GM23338 (cell line): ENCODE measurements at regions not wholly inside any gene's neighbourhood (a gene's known extent, or its start where the extent isn't known, plus 50 kb on each side); places are given as distances from the start of the nearest gene placed in this dataset.

ENCODE experiments used
- ATAC-seq: fragments of 200-7000 bp; cut with Tn5 transposase; 3 replicates; pipeline ENCODE4 v1.9.1; 2020
- DNase-seq: peaks from one replicate; pipeline ENCODE4 v3.0.0-alpha.2; 2015; ENCODE audit warnings: low spot score
- H2AFZ ChIP-seq: fragments of 200-600 bp; sonication (generic); 2 replicates; pipeline ENCODE4 v1.8.0; 2016; ENCODE audit warnings: antibody characterized with exemption, mild to moderate bottlenecking, moderate library complexity
- H3F3A ChIP-seq: fragments of 200-600 bp; sonication (generic); replicated peaks from 2 replicates; pipeline ENCODE4 v1.8.0; 2017; ENCODE audit warnings: antibody characterized with exemption, mixed run types, low read depth
- H3K27ac ChIP-seq: fragments of 200-600 bp; sonication (generic); 2 replicates; pipeline ENCODE4 v1.6.1; 2016; ENCODE audit warnings: low read depth
- H3K27me3 ChIP-seq: fragments of 200-600 bp; sonication (generic); 2 replicates; pipeline ENCODE4 v1.8.0; 2016; ENCODE audit warnings: mild to moderate bottlenecking, mixed run types, moderate library complexity; ENCODE audit not compliant: insufficient read depth
- H3K36me3 ChIP-seq: fragments of 200-600 bp; sonication (generic); 2 replicates; pipeline ENCODE4 v1.8.0; 2016; ENCODE audit warnings: mild to moderate bottlenecking; ENCODE audit not compliant: insufficient read depth
- H3K4me1 ChIP-seq: fragments of 200-600 bp; sonication (generic); 2 replicates; pipeline ENCODE4 v1.8.0; 2016; ENCODE audit warnings: mild to moderate bottlenecking, moderate library complexity; ENCODE audit not compliant: insufficient read depth
- H3K4me2 ChIP-seq: fragments of 200-600 bp; sonication (generic); 2 replicates; pipeline ENCODE4 v1.7.1; 2017; ENCODE audit warnings: mixed run types
- H3K4me3 ChIP-seq: fragments of 200-600 bp; sonication (generic); 2 replicates; pipeline ENCODE4 v1.6.1; 2016; ENCODE audit warnings: mixed run types
- H3K79me2 ChIP-seq: fragments of 200-600 bp; sonication (generic); replicated peaks from 2 replicates; pipeline ENCODE4 v1.8.0; 2017; ENCODE audit warnings: mild to moderate bottlenecking; ENCODE audit not compliant: insufficient read depth
- H3K9me2 ChIP-seq: fragments of 200-600 bp; sonication (generic); 2 replicates; pipeline ENCODE4 v1.8.0; 2017; ENCODE audit not compliant: insufficient read depth
- H4K20me1 ChIP-seq: fragments of 200-600 bp; sonication (generic); replicated peaks from 2 replicates; pipeline ENCODE4 v1.8.0; 2017; ENCODE audit warnings: mild to moderate bottlenecking; ENCODE audit not compliant: insufficient read depth
- H3K27ac Mint-ChIP-seq: 2 replicates; pipeline ENCODE4 v1.8.0; 2020; ENCODE audit warnings: inconsistent platforms, mild to moderate bottlenecking, moderate library complexity, mixed read lengths
- H3K27me3 Mint-ChIP-seq: 3 replicates; pipeline ENCODE4 v1.8.0; 2022; ENCODE audit warnings: low read depth, mild to moderate bottlenecking, moderate library complexity, mixed read lengths, inconsistent platforms; ENCODE audit not compliant: insufficient read depth, poor library complexity
- H3K36me3 Mint-ChIP-seq: 3 replicates; pipeline ENCODE4 v1.8.0; 2021; ENCODE audit warnings: low read depth, mild to moderate bottlenecking, inconsistent platforms, moderate library complexity, mixed read lengths
- H3K4me1 Mint-ChIP-seq: 3 replicates; pipeline ENCODE4 v1.8.0; 2020; ENCODE audit warnings: mild to moderate bottlenecking, inconsistent platforms, mixed read lengths
- H3K4me3 Mint-ChIP-seq: 3 replicates; pipeline ENCODE4 v1.8.0; 2021; ENCODE audit warnings: moderate library complexity, mild to moderate bottlenecking, inconsistent platforms, mixed read lengths
- H3K9me3 Mint-ChIP-seq: 3 replicates; pipeline ENCODE4 v1.8.0; 2020; ENCODE audit warnings: moderate library complexity, mild to moderate bottlenecking, inconsistent platforms, mixed read lengths
- CREB1 ChIP-seq: fragments of 250-450 bp; sonication (Bioruptor Pico); IDR thresholded peaks from 2 replicates; pipeline ENCODE4 v1.5.0; 2020; ENCODE audit warnings: low read depth, mild to moderate bottlenecking, moderate library complexity
- CTCF ChIP-seq, 2 experiments: fragments of 200-600 bp in 1 of 2; sonication (generic) in 1 of 2; conservative IDR thresholded peaks; 2 replicates each; pipeline versions ENCODE4 v1.5.1 to v1.6.1; 2016 to 2017; ENCODE audit warnings: antibody characterized with exemption in 2 of 2, low read depth in 2 of 2, mild to moderate bottlenecking in 2 of 2, moderate library complexity in 1 of 2
- ETS1 ChIP-seq: IDR thresholded peaks from 2 replicates; pipeline ENCODE4 v1.6.1; 2016; ENCODE audit warnings: antibody characterized with exemption
- EZH2 ChIP-seq: fragments of 200-600 bp; sonication (generic); IDR thresholded peaks from one replicate; pipeline ENCODE4 v1.8.0; 2017; ENCODE audit warnings: antibody characterized with exemption, mild to moderate bottlenecking, low read depth; ENCODE audit not compliant: unreplicated experiment
- EZH2phosphoT487 ChIP-seq: fragments of 200-600 bp; sonication (generic); IDR thresholded peaks from one replicate; pipeline ENCODE4 v1.8.1; 2018; ENCODE audit warnings: antibody characterized with exemption; ENCODE audit not compliant: unreplicated experiment
- JUNB ChIP-seq: IDR thresholded peaks from one replicate; pipeline ENCODE4 v1.6.1; 2016; ENCODE audit warnings: antibody characterized with exemption; ENCODE audit not compliant: unreplicated experiment
- NANOG ChIP-seq: IDR thresholded peaks from 2 replicates; pipeline ENCODE4 v1.6.1; 2016; ENCODE audit warnings: antibody characterized with exemption, borderline replicate concordance
- POLR2AphosphoS5 ChIP-seq: IDR thresholded peaks from 2 replicates; pipeline ENCODE4 v1.6.1; 2016; ENCODE audit warnings: antibody characterized with exemption, low read depth
- REST ChIP-seq: IDR thresholded peaks from one replicate; pipeline ENCODE4 v1.6.1; 2018; ENCODE audit warnings: antibody characterized with exemption; ENCODE audit not compliant: unreplicated experiment
- STAT1 ChIP-seq: IDR thresholded peaks from one replicate; pipeline ENCODE4 v1.6.1; 2016; ENCODE audit warnings: antibody characterized with exemption; ENCODE audit not compliant: unreplicated experiment
- ZNF114 ChIP-seq: fragments of 250-450 bp; sonication (Bioruptor Pico); IDR thresholded peaks from 2 replicates; pipeline ENCODE4 v1.5.0; 2020; ENCODE audit warnings: mild to moderate bottlenecking, moderate library complexity
- ZNF331 ChIP-seq: fragments of 250-450 bp; sonication (Bioruptor Pico); IDR thresholded peaks from 2 replicates; pipeline ENCODE4 v1.5.0; 2020; ENCODE audit warnings: low read depth, mild to moderate bottlenecking, moderate library complexity
- ZNF462 ChIP-seq: fragments of 250-450 bp; sonication (Bioruptor Pico); IDR thresholded peaks from 2 replicates; pipeline ENCODE4 v1.5.0; 2020; ENCODE audit warnings: mild to moderate bottlenecking, moderate library complexity

GRCh38 chr2:223199531-223200515, 147.8 kb downstream of the KCNE4 start:
- peaks cover 5% of the 10 kb centered on the region for H3K9me2 ChIP-seq

More at GRCh38 chr2:223199531-223200515, 147.8 kb downstream of the KCNE4 start:
- H3K27me3 ChIP-seq: no peaks in the 10 kb centered on the region
- no peak overlapping the region for H3K4me2 ChIP-seq
- H3K79me2 ChIP-seq: no peaks in the 10 kb centered on the region
- H3F3A ChIP-seq: no peaks in the 10 kb centered on the region
- no peak for TF ChIP-seq REST
- no peak for TF ChIP-seq ETS1
- no peak for TF ChIP-seq ZNF331 (CRISPR knock-in tag)
- no peak for TF ChIP-seq ZNF462 (CRISPR knock-in tag)
- TF ChIP-seq JUNB: no peak
- TF ChIP-seq STAT1: no peak
- no peak for TF ChIP-seq CTCF (conservative IDR thresholded peaks at IDR 0.05; ENCODE audit: low read depth in 2 of 2)
- no peak for TF ChIP-seq CREB1 (CRISPR knock-in tag)
- no peak for TF ChIP-seq POLR2AphosphoS5
- no peak for TF ChIP-seq EZH2
- TF ChIP-seq ZNF114 (CRISPR knock-in tag): no peak
- TF ChIP-seq NANOG: no peak
- no peak for TF ChIP-seq EZH2phosphoT487
- Mint-ChIP-seq H3K27me3 (peaks cover 2% of the 10 kb centered on the region), H3K9me3 (peaks cover 21% of the 10 kb centered on the region), H3K4me1 (peaks cover 11% of the 10 kb centered on the region), H3K27ac (no peak overlapping the region), H3K4me3 (no peak overlapping the region), H3K36me3 (peaks cover 15% of the 10 kb centered on the region; the same call in 2 of the 3 replicates)
- H3K27ac ChIP-seq: no peak overlapping the region
- no peak for ATAC-seq
- no peaks in the 10 kb centered on the region for H4K20me1 ChIP-seq
- H3K4me1 ChIP-seq: peaks cover 10% of the 10 kb centered on the region
- no peak for DNase-seq
- H3K4me3 ChIP-seq: no peak overlapping the region
- no peak overlapping the region for H2AFZ ChIP-seq
- no peaks in the 10 kb centered on the region; the same call in 1 of the 2 replicates for H3K36me3 ChIP-seq
